Ovary (tissue), 7 donors: ENCODE measurements at regions not wholly inside any gene's neighbourhood (a gene's known extent, or its start where the extent isn't known, plus 50 kb on each side); places are given as distances from the start of the nearest gene placed in this dataset.

Experiments
- DNase-seq, 5 donors: peaks; one replicate each; pipeline ENCODE4 v3.0.0-alpha.2; 2019 to 2020
- H3K27ac ChIP-seq, 2 donors: fragments of 200-600 bp; one replicate each; pipeline versions ENCODE4 v1.5.1 to v1.8.0; 2019 to 2022
- H3K27me3 ChIP-seq: fragments of 200-600 bp; one replicate; pipeline ENCODE4 v1.8.0; 2022
- H3K36me3 ChIP-seq: fragments of 200-600 bp; sonication (generic); one replicate; pipeline ENCODE4 v1.5.1; 2019
- H3K4me1 ChIP-seq: one replicate; pipeline ENCODE4 v1.8.1; 2013; ENCODE audit warnings: mild to moderate bottlenecking, moderate library complexity; ENCODE audit not compliant: insufficient read depth
- H3K4me3 ChIP-seq: fragments of 200-600 bp; sonication (generic); one replicate; pipeline ENCODE4 v1.5.1; 2017
- H3K9me3 ChIP-seq, 2 donors: fragments of 200-600 bp in 1 of 2; sonication (generic) in 1 of 2; one replicate each; pipeline versions ENCODE4 v1.5.1 to v1.8.1; 2013 to 2019; ENCODE audit warnings: mild to moderate bottlenecking in 1 of 2, moderate library complexity in 1 of 2
- EP300 ChIP-seq: sonication (generic); formaldehyde crosslinking; IDR thresholded peaks from one replicate; pipeline ENCODE4 v1.6.1; 2017; ENCODE audit warnings: antibody characterized with exemption
- POLR2A ChIP-seq: fragments of 450-650 bp; IDR thresholded peaks from one replicate; pipeline ENCODE4 v1.6.1; 2017; ENCODE audit warnings: antibody characterized with exemption, mild to moderate bottlenecking, moderate library complexity
- WGBS, 3 donors: extraction: QIAGEN DNeasy Blood & Tissue Kit in 1 of 3; methylation state at CpG; one replicate each; pipeline versions ENCODE4 v1.1.5 to v1.1.7; 2013 to 2017; 5-methylcytosine and 5-hydroxymethylcytosine counted together
- intact Hi-C, 4 donors: fragments of 100-400 bp; cut with DNase I; formaldehyde crosslinking; loops; one replicate each; pipeline versions ENCODE4 v1.11.0 to v1.15.1; 2022 to 2023
- TF ChIP-seq, protein P1 (sequence below), 3 donors: fragments of 450-650 bp in 2 of 3; fragments of 200-600 bp in 1 of 3; IDR thresholded peaks; one replicate each; pipeline versions ENCODE4 v1.5.1 to v1.8.0; 2016 to 2022; ENCODE audit warnings: antibody characterized with exemption in 3 of 3, mild to moderate bottlenecking in 1 of 3
- donor health status: DM: no; HTN: no; CAD: no; lungs with moderate emphysema.
- donor health status: DM: no; HTN: no; CAD: no.
- donor health status: Bipolar disorder and iron deficiency.
- donor health status: DM: no; HTN: no; CAD: no.
- donor health status: DM: yes; HTN: yes; CAD: no.

DNA sequence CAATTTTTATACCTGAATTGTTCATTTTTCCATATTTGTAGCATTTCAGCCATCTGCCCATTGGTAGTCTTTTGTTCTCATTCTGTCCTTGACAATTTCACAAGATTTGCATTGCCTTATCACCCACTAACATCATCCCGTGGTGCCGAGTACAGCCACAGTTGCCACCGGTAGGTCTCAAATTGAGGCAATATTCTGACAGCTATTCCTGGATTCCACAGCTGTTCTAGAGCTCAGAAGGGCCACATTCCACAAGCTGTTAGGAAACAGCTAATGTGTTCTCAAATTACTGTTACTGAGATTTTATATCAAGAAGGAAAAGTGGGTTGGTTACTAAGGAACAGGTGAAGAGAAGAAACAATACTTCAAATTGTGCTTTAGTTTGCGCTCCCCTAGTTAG, 178.8 kb downstream of the RPRM start:
- Histone ChIP-seq H3K9me3 (no peaks in the 10 kb centered on the region), H3K4me1 (no peaks in the 10 kb centered on the region), H3K4me3 (no peak overlapping the region), H3K36me3 (no peaks in the 10 kb centered on the region), H3K27me3 (no peaks in the 10 kb centered on the region), H3K27ac (no peak overlapping the region)
- no peak for TF ChIP-seq POLR2A
- no peak for TF ChIP-seq EP300
- TF ChIP-seq, protein P1, sequence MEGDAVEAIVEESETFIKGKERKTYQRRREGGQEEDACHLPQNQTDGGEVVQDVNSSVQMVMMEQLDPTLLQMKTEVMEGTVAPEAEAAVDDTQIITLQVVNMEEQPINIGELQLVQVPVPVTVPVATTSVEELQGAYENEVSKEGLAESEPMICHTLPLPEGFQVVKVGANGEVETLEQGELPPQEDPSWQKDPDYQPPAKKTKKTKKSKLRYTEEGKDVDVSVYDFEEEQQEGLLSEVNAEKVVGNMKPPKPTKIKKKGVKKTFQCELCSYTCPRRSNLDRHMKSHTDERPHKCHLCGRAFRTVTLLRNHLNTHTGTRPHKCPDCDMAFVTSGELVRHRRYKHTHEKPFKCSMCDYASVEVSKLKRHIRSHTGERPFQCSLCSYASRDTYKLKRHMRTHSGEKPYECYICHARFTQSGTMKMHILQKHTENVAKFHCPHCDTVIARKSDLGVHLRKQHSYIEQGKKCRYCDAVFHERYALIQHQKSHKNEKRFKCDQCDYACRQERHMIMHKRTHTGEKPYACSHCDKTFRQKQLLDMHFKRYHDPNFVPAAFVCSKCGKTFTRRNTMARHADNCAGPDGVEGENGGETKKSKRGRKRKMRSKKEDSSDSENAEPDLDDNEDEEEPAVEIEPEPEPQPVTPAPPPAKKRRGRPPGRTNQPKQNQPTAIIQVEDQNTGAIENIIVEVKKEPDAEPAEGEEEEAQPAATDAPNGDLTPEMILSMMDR (IDR thresholded peaks at IDR 0.05): no peak
- intact Hi-C loops: no loop called here
- no peak for DNase-seq
- 90 to 95% (median 90%) methylated on average over 4 of the region's 4 CpGs for WGBS, 3 donors

DNA sequence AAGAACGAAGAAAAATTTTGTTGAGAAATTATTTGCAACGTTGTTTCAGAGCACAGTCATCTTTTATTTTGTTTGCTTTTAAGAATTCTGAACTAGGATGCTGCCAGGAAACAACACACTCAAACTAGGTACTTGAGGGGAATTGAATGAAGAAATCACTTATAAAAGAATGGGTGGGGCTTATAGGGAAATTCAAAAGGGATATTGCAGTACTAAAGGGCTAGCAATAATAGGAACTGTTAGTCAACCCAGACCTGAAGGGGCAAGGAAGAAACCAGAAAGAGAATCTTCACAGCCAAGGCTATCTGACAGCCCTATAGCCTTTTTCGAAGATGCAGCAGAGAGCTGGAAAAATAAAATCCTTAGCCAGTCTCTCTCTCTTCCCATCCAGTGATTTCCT, 179.3 kb downstream of the RPRM start:
- Histone ChIP-seq H3K27ac (no peak overlapping the region), H3K9me3 (no peaks in the 10 kb centered on the region), H3K4me3 (no peak overlapping the region), H3K4me1 (no peaks in the 10 kb centered on the region), H3K27me3 (no peaks in the 10 kb centered on the region), H3K36me3 (no peaks in the 10 kb centered on the region)
- no peak for DNase-seq
- TF ChIP-seq EP300 (no peak), POLR2A (no peak)
- TF ChIP-seq, protein P1 (IDR thresholded peaks at IDR 0.05): no peak
- intact Hi-C loops: no loop called here
- 84 to 92% (median 87%) methylated on average over 3 of the region's 3 CpGs for WGBS, 3 donors

DNA sequence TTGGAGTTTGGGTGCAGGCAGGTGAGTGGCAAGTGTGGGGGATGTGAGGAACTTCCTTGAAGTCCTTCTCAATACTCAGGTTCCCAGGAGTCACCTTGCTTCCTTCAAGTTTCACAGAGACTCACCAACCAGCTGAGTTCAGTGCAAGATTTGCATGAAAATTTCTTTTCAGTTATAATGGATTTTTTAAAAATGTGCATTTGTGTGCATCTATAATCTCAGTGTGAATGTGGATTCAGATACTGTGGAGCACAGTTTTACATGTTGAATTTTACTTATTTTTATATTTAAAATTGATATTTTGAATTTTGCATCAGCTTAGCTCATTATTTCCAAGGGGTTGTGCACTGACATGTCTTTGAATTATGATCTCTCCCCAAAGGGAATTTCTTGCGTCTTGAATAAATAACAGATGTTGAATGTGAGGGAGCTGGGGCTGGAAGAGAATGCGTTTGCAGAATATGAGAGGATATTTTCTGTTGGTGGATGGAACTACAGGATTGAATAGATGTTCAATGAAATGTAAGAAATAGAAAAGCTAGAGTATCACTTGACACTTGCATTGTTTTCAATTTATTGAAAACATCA, 184.3 kb downstream of the RPRM start:
- H3K27ac ChIP-seq: no peak overlapping the region
- intact Hi-C loops: no loop called here
- no peaks in the 10 kb centered on the region for H3K9me3 ChIP-seq
- no peaks in the 10 kb centered on the region for H3K36me3 ChIP-seq
- H3K4me3 ChIP-seq: no peak overlapping the region
- no peak for DNase-seq
- TF ChIP-seq, protein P1 (IDR thresholded peaks at IDR 0.05): no peak
- TF ChIP-seq EP300 (no peak), POLR2A (no peak)
- no peaks in the 10 kb centered on the region for H3K27me3 ChIP-seq
- H3K4me1 ChIP-seq: no peaks in the 10 kb centered on the region
- 9 to 21% (median 13%) methylated on average over 2 of the region's 2 CpGs for WGBS, 3 donors

DNA sequence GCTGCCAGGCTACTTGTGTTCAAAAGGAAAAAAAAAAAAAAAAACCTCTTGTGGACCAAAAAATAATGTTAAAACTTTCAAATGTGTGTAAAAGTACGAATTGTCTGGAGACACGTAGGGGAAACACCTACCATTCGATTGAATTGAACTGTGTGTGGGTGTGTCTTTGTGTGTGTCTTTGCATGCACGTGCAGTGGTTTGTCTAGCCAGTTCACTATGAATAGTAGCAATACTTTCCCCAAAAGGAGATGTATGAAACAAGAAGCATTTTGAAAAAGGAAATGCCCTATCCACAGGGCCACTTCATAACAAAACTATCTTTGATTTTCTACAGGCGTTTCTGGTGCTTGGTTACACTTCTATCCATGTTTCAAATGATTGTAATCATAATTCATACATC, 186.8 kb downstream of the RPRM start:
- Histone ChIP-seq H3K27ac (no peak overlapping the region), H3K9me3 (no peaks in the 10 kb centered on the region), H3K27me3 (no peaks in the 10 kb centered on the region), H3K4me3 (no peak overlapping the region), H3K36me3 (no peaks in the 10 kb centered on the region), H3K4me1 (no peaks in the 10 kb centered on the region)
- WGBS, 3 donors: 32 to 56% (median 46%) methylated on average over 5 of the region's 5 CpGs
- TF ChIP-seq POLR2A: no peak
- TF ChIP-seq, protein P1 (IDR thresholded peaks at IDR 0.05): no peak
- no peak for TF ChIP-seq EP300
- no peak for DNase-seq
- intact Hi-C loops: no loop called here
